ENCODE measurements at regions not wholly inside any gene's neighbourhood (a gene's known extent, or its start where the extent isn't known, plus 50 kb on each side); places are given as distances from the start of the nearest gene placed in this dataset.
"Not testable (repeated sequence)": the region's sequence is repeated elsewhere in the genome, so short reads cannot be mapped to it uniquely, and the experiment has no call there.

DNA sequence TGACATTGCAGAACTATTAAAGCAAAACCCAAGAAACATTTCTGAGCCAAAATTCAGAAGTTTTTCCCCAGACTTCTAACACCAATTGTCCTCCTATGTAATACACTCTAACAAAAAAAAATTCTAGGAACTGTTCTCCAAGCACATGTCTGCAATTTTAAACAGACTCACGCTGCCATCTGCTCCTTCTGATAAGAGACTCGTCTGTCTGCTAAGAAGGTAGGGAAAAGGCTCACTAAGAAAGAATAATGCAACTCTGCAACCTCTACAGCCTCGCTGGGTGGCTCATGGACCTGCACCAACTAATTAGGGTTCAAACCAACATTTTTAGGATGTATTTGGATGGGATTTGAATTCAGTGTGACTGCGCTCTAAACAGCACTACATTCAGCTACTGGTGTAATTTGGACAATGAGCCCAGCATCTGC lies 366.5 kb downstream of the DSC3 start:
- no peak overlapping the region for H3K4me3 ChIP-seq (ENCODE audit: low read depth, low read length)
- no peaks in the 10 kb centered on the region for H3K4me1 ChIP-seq (ENCODE audit: insufficient read depth)
- no peaks in the 10 kb centered on the region for H3K36me3 ChIP-seq (ENCODE audit: insufficient read depth)
- H3K27ac ChIP-seq (ENCODE audit: low read depth), result no peak overlapping the region
- WGBS, result 9% methylated on average over 4 of the region's 4 CpGs
- DNase-seq (ENCODE audit: extremely low spot score), result no peak

DNA sequence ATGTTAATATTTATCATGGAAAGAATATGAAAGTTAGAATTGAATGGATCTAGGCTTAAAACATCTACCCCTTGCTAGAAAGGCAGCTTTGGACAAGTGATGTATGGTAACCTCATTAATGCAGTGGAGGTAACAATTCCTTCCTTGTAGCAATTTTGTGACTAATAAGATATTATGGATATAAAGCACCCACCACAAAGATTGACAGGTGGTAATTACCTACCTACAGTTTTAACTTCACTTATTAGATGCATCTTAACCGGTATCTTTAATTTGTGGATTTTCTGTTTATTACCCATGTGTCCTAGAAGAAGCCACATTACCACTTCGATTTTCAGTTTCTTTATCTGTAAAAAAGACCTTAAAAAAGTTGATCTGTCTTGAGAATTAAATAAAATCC lies 367.0 kb downstream of the DSC3 start:
- Histone ChIP-seq H3K27ac (ENCODE audit: low read depth) (no peak overlapping the region), H3K4me1 (ENCODE audit: insufficient read depth) (no peaks in the 10 kb centered on the region), H3K4me3 (ENCODE audit: low read depth, low read length) (no peak overlapping the region), H3K36me3 (ENCODE audit: insufficient read depth) (no peaks in the 10 kb centered on the region)
- 80% methylated on average over 2 of the region's 2 CpGs for WGBS
- DNase-seq (ENCODE audit: extremely low spot score), result no peak

DNA sequence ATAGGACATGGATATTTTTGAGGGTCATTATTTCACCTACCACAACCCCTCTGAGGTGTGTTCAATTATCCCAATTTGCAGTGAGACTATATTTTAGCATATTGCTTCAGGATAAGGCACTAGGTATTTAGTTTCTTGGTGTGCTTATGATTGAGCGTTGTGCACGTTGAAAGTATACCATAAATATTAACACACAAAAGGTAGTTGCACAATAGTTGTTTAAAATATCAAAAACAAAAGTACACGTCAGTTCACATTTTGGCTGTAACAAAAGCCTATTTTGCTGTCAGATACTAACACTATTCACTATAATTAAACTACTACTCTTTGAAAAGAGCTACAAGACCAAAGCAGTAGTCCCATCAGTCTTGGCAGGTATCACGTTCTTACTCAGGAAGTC lies 367.5 kb downstream of the DSC3 start:
- 81% methylated on average over 4 of the region's 4 CpGs for WGBS
- Histone ChIP-seq H3K36me3 (ENCODE audit: insufficient read depth) (no peaks in the 10 kb centered on the region), H3K4me1 (ENCODE audit: insufficient read depth) (no peaks in the 10 kb centered on the region), H3K27ac (ENCODE audit: low read depth) (no peak overlapping the region), H3K4me3 (ENCODE audit: low read depth, low read length) (no peak overlapping the region)
- DNase-seq (ENCODE audit: extremely low spot score), result no peak

DNA sequence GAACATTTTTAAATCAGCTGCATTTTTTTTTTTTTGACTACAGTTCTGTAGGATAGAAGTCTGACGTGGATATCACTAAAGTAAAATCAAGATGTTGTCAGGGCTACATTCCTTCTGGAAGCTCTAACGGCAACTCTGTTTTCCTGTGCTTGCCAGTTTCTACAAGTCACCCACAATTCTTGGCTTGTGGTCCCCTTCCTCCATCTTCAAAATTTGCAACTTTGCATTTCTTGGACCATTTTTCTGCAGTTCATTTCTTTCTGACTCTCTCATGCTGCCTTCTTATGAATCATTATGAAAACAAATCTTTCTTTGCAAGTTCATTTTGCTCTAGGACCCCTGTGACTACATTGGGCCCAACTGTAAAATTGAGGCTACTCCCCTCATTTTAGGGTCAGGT lies 367.9 kb downstream of the DSC3 start:
- Histone ChIP-seq H3K36me3 (ENCODE audit: insufficient read depth) (no peaks in the 10 kb centered on the region), H3K4me1 (ENCODE audit: insufficient read depth) (no peaks in the 10 kb centered on the region), H3K27ac (ENCODE audit: low read depth) (no peak overlapping the region), H3K4me3 (ENCODE audit: low read depth, low read length) (no peak overlapping the region)
- no peak for DNase-seq (ENCODE audit: extremely low spot score)
- WGBS, result 70% methylated on average over 2 of the region's 2 CpGs

DNA sequence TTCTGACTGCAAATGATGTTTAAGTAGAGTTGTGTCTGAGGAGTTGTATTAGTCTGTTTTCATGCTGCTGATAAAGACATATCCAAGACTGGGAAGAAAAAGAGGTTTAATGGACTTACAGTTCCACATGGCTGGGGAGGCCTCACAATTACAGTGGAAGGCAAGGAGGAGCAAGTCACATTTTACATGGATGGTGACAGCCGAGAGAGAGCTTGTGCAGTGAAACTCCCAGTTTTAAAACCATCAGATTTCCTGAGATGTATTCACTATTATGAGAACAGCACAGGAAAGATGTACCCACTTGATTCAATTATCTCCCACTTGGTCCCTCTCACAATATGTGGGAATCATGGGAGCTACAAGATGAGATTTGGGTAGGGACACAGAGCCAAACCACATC lies 370.1 kb downstream of the DSC3 start:
- H3K4me3 ChIP-seq (ENCODE audit: low read depth, low read length); H3K36me3 ChIP-seq (ENCODE audit: insufficient read depth); DNase-seq (ENCODE audit: extremely low spot score); H3K27ac ChIP-seq (ENCODE audit: low read depth); H3K4me1 ChIP-seq (ENCODE audit: insufficient read depth): not testable (repeated sequence)
- WGBS, result 93% methylated on average over 1 of the region's 1 CpG

DNA sequence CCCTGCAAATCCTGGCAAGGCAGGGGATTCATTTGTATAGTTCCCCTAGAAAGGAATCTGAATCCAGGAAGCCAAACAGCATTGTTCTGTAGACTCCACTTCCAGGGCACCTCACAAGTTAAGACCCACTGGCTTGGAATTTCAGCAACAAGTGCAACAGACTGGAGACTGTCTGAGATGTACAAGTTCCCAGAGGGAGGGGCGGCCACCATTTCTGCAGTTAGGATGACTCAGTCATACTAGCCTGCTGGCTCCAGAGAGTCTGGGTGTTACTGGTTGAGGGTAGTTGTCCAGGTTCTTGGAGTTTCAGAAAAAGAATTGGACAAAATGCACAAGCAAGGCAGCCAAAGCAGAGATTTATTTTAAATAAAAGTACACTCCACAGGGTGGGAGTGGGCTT lies 384.2 kb downstream of the DSC3 start:
- H3K27ac ChIP-seq (ENCODE audit: low read depth), result no peak overlapping the region
- H3K4me1 ChIP-seq (ENCODE audit: insufficient read depth), result no peaks in the 10 kb centered on the region
- no peak for DNase-seq (ENCODE audit: extremely low spot score)
- H3K36me3 ChIP-seq (ENCODE audit: insufficient read depth), result no peaks in the 10 kb centered on the region
- 95% methylated on average over 1 of the region's 1 CpG for WGBS
- no peak overlapping the region for H3K4me3 ChIP-seq (ENCODE audit: low read depth, low read length)

DNA sequence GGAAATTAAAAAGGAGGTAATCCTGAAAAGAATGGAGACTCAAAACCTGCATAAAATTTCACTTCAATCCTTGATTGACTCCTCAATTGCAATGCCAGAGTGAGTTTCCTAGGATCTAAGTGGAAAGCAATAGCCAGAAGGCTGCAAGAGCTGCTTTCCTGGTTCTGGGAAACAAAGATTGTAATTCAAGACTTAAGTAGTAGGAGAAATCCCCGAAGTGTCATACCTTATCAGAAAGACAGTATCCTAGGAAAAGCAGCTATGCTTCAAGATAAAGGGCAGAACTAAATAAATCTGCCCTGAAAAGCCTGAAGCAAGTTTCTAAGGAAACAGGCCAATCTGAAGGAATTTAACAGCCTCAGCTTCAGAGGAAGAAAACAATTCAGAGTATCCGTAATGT lies 390.2 kb downstream of the DSC3 start:
- H3K4me1 ChIP-seq (ENCODE audit: insufficient read depth), result no peaks in the 10 kb centered on the region
- WGBS, result 35% methylated on average over 2 of the region's 2 CpGs
- H3K36me3 ChIP-seq (ENCODE audit: insufficient read depth), result no peaks in the 10 kb centered on the region
- no peak for DNase-seq (ENCODE audit: extremely low spot score)
- H3K27ac ChIP-seq (ENCODE audit: low read depth), result no peak overlapping the region
- no peak overlapping the region for H3K4me3 ChIP-seq (ENCODE audit: low read depth, low read length)

DNA sequence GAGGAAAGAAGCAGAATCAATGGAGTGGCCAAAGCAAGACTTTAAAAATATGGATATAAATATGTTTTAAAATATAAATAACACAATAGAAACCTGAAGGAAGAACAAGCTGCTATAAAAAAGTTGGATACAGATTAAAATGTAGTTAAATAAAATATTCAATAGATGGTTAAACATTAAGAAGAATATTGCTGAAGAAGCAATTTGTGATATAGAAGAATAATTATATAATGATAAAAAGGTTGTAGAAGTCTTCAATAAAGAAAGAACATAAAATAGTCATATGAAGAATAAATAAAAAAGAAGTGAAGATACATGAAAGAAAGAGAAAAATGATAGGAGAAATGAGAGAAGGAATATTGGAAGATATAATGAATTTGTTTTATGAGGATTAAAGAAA lies 392.0 kb downstream of the DSC3 start:
- DNase-seq (ENCODE audit: extremely low spot score), result no peak
- Histone ChIP-seq H3K4me3 (ENCODE audit: low read depth, low read length) (no peak overlapping the region), H3K4me1 (ENCODE audit: insufficient read depth) (no peaks in the 10 kb centered on the region), H3K27ac (ENCODE audit: low read depth) (no peak overlapping the region), H3K36me3 (ENCODE audit: insufficient read depth) (no peaks in the 10 kb centered on the region)

DNA sequence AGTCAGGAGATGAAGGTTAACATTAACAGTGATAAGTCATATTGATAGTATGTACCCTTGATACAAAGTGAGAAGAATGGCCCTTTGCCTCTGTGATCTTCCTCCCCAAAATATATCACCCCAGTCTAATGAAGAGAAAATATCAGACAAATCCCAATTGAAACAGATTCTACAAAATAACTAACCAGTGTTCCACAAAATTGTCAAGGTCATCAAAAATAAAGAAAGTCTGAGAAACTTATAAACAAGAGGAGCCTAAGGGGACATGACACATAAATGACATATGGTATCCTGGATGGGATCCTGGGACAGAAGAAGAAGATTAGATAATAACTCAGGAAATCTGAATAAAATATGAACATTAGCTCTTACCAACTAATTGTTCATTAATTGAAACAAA lies 398.4 kb downstream of the DSC3 start:
- DNase-seq (ENCODE audit: extremely low spot score), result no peak
- Histone ChIP-seq H3K4me1 (ENCODE audit: insufficient read depth) (no peaks in the 10 kb centered on the region), H3K4me3 (ENCODE audit: low read depth, low read length) (no peak overlapping the region), H3K27ac (ENCODE audit: low read depth) (no peak overlapping the region), H3K36me3 (ENCODE audit: insufficient read depth) (no peaks in the 10 kb centered on the region)

DNA sequence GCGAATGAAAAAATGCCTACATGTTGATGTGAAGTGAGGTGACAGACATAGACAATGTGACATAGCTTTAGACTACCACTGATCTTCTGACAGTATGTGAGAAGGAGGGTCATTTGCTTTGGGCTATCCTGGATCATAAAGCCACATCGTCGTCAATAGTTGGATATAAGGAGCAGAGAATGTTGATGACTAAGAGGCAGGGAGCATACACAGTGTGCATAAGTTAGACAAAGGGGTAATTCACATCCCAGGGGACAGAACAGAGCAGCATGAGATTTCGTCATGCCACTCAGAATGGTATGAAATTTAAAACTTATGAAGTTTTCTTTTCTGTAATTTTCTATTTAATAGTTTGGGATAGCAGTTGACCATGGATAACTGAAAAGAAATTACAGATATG lies 403.2 kb downstream of the DSC3 start:
- H3K4me3 ChIP-seq (ENCODE audit: low read depth, low read length), result no peak overlapping the region
- H3K36me3 ChIP-seq (ENCODE audit: insufficient read depth), result no peaks in the 10 kb centered on the region
- H3K4me1 ChIP-seq (ENCODE audit: insufficient read depth), result no peaks in the 10 kb centered on the region
- DNase-seq (ENCODE audit: extremely low spot score), result no peak
- WGBS, result 84% methylated on average over 4 of the region's 4 CpGs
- no peak overlapping the region for H3K27ac ChIP-seq (ENCODE audit: low read depth)

DNA sequence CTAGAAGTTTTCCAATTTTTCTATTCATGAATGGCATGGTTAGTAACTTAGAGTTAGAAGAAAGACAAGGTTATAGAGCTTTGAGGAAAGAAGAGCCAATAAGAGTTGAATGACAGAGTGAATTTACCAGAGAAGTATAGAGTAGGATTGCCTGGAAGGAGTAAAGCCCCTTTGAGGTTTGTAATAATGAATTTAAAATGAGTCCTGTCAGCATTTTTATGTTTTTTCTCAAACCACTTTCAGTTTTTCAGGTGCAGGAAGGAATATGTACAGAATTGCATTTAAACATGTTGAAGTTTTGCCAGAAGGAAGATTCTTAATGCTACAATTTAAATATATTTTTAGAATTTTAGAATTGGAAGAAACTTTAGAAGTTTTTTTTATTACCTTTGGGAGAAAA lies 408.3 kb downstream of the DSC3 start:
- Histone ChIP-seq H3K27ac (ENCODE audit: low read depth) (no peak overlapping the region), H3K4me1 (ENCODE audit: insufficient read depth) (no peaks in the 10 kb centered on the region), H3K4me3 (ENCODE audit: low read depth, low read length) (no peak overlapping the region), H3K36me3 (ENCODE audit: insufficient read depth) (no peaks in the 10 kb centered on the region)
- DNase-seq (ENCODE audit: extremely low spot score), result no peak

DNA sequence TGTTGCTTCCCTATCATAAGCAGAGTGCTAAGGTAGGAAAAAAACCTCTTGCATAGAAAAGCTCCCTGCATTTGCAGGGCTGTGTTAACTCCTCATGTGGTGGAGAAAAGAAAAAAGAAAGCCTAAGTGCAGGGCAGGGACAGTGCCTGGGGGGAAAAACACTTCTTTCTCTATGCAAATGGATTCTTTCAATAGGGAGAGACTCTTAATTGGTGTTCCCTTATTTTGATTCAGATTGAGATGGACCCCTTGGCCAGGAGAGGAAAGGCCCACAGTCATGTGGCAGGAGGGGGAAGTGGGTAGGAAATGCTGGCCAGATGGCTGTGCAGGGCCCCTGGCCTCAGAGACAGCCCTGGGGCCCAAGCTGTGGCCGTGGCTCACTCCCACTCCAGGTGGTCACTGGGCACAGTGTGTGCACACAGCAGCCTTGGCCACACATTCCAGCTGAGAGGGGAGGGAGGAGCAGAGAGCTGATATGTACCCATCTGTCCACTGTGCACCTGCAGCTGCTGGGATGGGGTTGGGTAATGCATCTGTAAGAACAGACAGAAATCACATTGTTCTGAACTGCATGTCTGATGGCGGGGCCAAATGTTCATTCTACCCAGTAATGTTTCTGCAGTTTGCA lies 410.4 kb downstream of the DSC3 start:
- DNase-seq (ENCODE audit: extremely low spot score), result no peak
- 69% methylated on average over 2 of the region's 2 CpGs for whole genome bisulfite sequencing
- H3K4me3 ChIP-seq (ENCODE audit: low read depth, low read length), result no peak overlapping the region
- H3K4me1 ChIP-seq (ENCODE audit: insufficient read depth), result no peaks in the 10 kb centered on the region
- H3K36me3 ChIP-seq (ENCODE audit: insufficient read depth), result no peaks in the 10 kb centered on the region
- no peak overlapping the region for H3K27ac ChIP-seq (ENCODE audit: low read depth)

DNA sequence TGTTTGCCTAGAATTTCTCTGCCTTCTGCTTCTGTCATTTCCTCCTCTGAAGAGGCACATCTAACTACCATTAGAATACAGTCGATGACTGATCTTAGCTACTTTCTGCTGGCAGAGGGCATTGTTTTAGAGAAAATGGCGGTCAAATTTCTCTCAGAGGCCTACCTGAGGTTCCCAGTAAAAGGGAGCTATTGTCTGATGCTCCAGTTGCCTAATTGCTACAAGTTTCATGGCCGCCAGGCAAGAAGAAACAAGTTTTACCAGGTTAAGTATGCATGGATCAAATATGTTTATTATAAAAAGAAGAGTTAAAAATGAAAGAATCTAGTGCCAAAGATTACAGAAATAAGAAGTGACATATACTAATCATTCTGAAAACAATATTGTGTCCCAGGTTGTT lies 416.6 kb downstream of the DSC3 start:
- WGBS, result 88% methylated on average over 3 of the region's 3 CpGs

DNA sequence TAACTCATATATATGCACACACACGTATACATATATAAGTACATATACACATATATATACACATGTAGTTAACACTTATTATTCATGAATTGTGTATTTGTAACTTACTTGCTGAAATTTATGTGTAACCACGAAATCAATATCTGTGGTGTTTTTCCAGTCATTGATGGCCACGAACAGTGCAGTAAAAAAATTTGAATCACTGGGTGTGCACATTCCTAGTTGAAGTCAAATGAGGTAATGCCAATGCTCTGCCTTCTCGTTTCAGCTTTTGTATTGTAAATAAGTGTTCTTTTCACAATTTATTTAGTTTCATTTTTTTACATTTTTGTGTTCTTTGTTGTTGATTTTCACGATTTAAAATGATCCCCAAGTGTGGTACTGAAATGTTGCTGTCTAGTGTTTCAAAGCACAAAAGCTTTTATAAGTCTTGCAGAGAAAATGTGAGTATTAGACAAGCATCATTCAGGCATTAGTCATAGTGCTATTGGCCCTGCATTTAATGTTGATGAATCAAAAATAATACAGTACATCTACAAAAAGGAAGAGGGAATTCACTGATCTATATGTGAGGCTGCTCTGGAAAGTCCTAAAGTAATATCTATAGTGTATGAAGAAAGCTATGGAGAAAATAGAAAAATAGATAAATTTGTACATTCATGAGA lies 419.0 kb downstream of the DSC3 start:
- 65% methylated on average over 5 of the region's 5 CpGs for WGBS

More for the DNA sequence above, 416.6 kb downstream of the DSC3 start:
- Histone ChIP-seq H3K4me1 (ENCODE audit: insufficient read depth) (no peaks in the 10 kb centered on the region), H3K36me3 (ENCODE audit: insufficient read depth) (no peaks in the 10 kb centered on the region), H3K27ac (ENCODE audit: low read depth) (no peak overlapping the region), H3K4me3 (ENCODE audit: low read depth, low read length) (no peak overlapping the region)
- no peak for DNase-seq (ENCODE audit: extremely low spot score)

DNA sequence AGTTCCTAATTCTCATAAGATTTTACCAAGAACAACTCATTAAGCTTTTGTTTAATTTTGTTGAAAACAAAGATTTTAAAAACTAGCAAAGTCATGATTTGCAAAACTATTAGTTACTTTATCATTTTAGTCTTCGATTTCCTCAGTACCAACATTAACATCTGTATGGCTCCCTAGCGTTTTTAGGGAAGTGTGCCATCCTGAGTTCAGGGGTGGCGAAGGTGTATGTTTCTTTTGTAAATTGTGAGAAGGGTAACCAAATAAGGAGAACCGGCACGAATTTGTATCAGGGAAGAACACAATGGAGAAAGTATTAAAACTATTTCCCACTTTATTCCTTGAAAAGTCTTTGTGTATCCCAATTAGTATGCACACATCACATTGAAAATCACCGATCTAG lies 419.9 kb downstream of the DSC3 start:
- Histone ChIP-seq H3K4me3 (ENCODE audit: low read depth, low read length) (no peak overlapping the region), H3K4me1 (ENCODE audit: insufficient read depth) (no peaks in the 10 kb centered on the region), H3K27ac (ENCODE audit: low read depth) (no peak overlapping the region), H3K36me3 (ENCODE audit: insufficient read depth) (no peaks in the 10 kb centered on the region)
- 58% methylated on average over 6 of the region's 6 CpGs for WGBS
- no peak for DNase-seq (ENCODE audit: extremely low spot score)

More for the DNA sequence above, 419.0 kb downstream of the DSC3 start:
- H3K27ac ChIP-seq (ENCODE audit: low read depth), result no peak overlapping the region
- no peak overlapping the region for H3K4me3 ChIP-seq (ENCODE audit: low read depth, low read length)
- H3K4me1 ChIP-seq (ENCODE audit: insufficient read depth), result no peaks in the 10 kb centered on the region
- no peaks in the 10 kb centered on the region for H3K36me3 ChIP-seq (ENCODE audit: insufficient read depth)
- DNase-seq (ENCODE audit: extremely low spot score), result no peak
